NK-92 treated with Interleukin-12 subunit alpha and Interleukin-12 subunit beta, amount 100 ng/mL, for 24 hours (cell line): ENCODE measurements at regions not wholly inside any gene's neighbourhood (a gene's known extent, or its start where the extent isn't known, plus 50 kb on each side); places are given as distances from the start of the nearest gene placed in this dataset.

Experiments used
- DNase-seq: peaks from one replicate; lab custom pipeline; 2025; lab: John Stamatoyannopoulos, UW

DNA sequence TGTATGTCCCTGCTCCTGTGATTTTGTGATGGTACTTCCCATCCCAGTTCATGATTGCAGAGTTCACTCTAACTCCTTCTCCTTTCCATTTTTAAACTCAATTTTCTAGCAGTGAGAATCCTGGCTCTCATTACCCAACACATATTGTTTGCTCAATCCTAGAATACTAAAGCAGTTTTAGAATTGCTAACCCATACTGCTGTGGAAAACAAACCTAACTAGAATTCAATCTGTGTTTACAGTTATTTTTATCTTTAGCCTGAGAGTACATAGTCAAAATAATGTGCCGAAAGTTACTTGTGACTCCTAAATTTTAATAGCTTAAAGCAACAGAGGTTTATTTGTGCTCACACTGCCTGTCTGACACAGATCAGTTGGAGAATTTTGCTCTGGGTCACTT lies 508.0 kb downstream of the AACS start:
- DNase-seq, result no peak

DNA sequence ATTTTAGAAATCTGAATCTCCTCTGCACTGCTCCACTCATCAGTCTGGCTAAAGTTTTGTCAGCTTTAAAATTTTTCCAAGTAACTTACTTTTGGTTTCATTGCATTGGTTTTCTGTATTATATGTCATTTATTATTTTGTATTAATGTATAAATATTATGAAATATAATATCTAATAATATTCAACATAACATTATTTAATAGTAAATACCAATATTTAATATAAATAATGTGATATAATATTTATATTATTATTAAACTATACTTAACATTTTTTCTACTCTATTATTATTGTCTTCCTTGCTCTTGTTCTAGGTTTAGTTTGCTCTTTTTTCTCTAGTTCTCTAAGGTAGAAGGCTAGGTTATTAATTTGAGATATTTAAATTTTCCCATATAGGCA lies 512.1 kb downstream of the AACS start:
- no peak for DNase-seq

DNA sequence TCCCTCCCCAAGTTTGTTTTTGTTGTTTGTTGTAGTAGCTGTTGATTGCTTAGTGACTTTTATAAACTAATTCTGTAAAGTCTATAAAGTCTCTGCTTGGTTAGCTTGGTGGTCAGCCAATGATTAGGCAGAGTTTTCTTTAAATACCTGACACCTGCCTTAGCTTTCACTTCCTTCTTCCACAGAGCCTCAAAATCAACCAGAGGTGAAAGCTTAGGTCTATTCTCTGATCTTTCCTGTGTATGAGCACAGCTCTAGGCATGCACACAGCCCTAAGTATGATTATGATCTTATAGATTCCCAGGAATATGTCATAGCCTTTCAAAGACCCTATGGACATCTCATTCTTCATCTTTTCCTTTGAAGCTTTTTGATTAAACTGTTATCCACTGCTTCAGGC lies 514.7 kb downstream of the AACS start:
- DNase-seq, result no peak

DNA sequence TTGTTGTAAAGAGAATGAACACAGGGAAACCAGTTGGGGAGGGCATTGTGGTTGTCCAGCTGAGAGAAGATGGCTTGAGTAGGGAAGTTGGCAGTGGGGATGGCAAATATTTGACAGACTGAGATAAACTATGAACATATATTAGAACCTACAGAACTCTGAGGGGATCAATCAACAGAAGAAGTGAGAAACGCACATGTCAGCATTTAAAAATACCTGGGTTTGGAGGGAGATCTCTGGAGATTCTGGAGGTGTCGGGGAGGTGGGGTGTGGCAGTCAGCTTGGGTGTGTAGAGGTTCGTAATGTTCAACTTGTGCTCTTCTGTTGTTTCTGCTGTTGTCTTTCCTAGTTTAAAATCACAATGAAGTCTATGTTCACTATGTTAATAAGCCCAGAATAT lies 517.8 kb downstream of the AACS start:
- DNase-seq, result no peak

DNA sequence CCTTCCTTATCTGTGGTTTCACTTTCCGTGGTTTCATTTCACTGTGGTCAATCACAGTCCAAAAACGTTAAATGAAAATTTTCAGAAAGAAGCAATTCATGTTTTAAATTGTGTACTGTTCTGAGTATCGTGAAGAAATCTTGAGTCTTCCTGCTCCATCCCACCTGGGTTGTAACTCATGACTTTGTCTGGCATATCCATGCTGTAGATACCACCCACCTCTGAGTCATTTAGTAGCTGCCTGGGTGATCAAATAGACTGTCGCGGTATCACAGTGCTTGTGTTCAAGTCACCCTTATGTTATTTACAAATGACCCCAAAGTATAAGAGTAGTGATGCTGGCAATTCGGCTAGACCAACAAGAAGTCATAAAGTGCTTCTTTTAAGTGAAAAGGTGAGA lies 521.2 kb downstream of the AACS start:
- no peak for DNase-seq

DNA sequence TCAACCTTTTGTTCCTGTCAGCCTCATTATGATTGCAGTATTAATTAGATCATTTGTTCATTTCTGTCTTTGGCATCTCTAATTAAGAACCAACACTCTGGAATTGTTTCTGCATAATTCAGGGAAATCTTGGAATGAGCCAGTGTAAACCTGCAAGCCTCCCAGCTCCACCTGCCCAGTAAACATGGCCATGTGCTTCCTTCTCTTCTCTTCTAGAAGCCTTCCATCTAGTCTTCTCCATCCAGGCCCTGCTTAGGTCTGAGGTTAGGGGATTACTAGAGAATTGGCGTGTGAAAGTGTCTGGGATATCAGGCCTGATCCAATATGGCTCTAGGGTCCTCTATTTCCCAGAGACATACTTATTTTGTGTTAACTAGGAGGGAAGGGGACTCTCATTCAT lies 528.0 kb downstream of the AACS start:
- DNase-seq, result no peak

DNA sequence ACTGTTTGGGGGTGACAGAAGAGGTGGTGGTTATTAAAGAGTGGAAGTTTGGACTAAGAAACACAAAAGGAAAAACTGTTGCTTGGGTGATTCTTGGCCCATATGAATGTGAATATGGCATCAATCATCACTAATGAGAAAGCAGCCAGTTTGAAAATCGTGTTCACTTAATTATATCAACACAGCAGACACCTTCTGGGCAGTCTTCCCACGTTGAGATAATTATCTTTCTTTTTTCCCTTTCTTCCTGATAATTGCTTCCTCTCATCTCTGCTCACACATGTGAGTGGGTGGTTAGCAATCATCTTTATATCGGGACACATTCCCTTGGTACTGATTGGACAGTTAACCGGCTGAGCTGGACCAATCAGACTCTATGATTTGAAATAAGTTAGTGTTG lies 539.7 kb downstream of the AACS start:
- no peak for DNase-seq

DNA sequence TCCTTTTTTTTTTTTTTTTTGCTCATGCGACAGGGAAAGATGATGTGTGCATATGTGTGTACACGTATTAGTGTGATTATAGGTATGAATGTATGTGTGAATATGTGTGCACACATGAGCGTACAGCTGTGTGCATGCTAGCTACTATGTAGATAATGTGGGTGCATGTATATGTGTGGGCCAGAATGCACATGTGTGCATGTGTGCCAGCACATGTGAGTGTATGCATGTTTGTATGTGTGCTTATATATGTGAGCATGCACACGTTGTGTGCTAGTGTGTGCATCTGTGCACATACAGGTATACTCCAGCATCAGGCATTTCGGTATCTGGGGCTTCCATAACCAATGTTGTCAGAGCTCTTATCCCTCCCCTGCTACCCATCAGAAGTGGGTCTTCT lies 541.1 kb downstream of the AACS start:
- no peak for DNase-seq

DNA sequence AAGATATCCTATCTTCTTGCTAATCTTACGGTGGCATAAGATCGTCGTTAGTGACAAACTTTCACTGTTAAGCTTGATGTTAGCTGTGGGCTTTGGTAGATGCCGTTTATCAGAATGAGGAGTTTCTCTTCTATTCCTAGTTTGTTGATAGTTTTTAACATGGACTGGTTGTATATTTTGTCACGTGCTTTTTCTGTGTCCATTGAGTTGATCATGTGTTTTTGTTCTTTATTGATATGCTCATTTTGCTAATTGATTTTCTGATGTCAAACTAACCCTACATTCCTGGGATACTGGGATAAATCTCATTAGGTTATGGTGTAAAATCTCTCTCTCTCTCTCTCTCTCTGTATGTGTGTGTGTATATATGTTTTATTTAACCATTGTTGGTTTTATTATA lies 545.1 kb downstream of the AACS start:
- DNase-seq, result no peak

DNA sequence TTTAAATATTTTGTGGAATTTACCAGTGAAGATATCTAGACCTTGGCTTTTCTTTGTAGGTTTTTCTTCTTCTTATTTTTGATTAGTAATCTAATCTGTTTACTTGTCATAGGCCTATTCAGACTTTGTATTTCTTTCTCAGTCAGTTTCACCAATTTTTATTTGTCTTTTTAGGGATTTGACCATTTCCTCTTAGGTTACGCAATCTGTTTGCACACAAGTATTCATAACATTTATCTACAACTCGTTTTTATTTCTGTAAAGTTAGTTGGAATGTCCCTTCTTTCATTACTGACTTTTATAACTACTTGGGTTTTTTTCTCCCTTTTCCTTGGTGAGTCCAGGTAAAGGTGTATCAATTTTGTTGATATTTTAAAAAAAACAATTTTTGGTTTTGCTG lies 545.7 kb downstream of the AACS start:
- DNase-seq, result no peak

DNA sequence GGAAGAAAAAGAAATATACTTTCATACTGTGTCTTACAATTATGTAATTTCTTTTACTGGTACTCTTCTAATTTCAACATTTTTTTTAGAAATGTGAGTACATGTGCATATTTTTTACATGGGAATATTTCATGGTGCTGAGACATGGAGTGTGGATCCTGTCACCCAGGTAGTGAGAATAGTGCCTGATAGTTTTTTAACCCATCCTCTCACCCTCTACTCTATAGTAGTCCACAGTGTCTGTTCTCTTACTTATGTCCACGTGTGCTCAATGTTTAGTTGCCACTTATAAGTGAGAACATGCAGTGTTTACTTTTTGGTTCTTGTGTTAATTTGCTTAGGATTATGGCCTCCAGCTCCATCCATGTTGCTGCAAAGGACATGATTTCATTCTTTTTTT lies 548.8 kb downstream of the AACS start:
- no peak for DNase-seq

DNA sequence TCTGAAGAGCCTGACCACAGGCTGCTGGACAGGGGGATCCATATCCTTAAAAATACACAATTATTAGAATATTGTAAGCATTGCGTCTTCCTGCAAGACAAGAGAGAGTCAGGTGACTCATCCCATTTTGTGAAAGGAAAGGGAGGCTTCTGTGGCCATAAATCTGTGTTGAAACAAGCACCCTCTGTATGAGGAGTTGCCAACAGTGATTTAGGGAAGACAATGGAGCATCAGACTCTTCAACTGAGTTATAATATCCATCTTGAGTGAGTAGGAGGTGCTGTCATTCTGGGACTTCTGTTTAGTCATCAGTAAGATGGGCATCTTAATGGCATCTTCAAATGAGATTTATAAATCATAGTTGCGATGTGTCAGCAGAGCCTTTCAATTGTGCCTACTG lies 554.5 kb downstream of the AACS start:
- DNase-seq, result no peak

DNA sequence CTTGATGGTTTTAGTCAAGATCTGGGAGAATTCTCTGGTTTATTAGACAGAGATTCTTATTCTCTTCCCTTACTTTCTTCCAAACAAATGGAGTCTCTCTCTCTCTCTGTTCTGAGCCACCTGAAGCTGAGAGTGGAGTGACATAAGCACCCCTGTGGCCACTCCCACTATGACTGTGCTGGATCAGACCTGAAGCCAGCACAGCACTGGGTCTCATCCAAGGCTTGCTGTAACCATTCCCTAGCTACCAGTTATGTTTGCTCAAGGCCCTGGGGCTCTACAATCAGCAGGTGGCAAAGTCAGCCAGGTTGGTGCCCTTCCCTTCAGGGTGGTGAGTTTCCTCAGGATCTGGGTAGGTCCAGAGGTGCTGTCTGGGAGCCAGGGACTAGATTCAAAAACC lies 568.5 kb downstream of the AACS start:
- no peak for DNase-seq

DNA sequence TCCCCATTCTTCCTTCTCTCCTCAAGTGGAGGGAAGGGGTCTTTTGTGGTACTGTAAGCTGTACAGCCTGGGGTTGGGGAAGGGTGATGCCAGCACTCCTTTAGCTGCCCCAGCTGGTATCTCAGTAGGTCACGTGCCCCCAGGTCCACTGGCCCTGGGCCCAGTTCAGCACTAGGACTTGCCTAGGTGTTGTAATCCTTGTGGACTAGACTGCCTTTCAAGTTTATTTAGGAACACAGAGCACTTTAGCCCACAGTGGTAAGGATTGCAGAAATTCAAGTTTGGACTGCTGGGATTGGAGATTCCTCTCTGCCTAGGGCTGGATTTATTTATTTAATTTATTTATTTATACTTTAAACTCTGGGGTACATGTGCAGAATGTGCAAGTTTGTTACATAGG lies 569.6 kb downstream of the AACS start:
- no peak for DNase-seq

DNA sequence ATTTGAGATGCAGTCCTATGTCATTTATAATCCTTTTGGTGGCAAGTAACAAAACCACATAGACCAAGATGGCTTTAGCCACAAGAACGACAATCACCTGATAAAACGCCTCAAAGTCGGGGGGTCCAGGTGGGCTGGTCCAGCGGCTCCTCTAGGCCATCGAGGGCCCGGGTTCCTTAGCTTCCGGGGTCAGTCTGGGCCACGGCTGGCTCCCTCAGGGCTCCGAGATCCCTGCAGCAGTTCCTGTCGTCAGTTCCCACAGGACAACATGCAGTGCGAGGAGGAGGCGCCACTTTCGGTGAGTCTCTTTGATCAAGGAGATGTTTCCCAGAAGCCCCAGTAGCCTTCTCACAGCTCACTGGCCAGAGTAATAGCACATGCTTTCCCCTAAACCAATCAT lies 574.6 kb downstream of the AACS start:
- DNase-seq, result no peak

DNA sequence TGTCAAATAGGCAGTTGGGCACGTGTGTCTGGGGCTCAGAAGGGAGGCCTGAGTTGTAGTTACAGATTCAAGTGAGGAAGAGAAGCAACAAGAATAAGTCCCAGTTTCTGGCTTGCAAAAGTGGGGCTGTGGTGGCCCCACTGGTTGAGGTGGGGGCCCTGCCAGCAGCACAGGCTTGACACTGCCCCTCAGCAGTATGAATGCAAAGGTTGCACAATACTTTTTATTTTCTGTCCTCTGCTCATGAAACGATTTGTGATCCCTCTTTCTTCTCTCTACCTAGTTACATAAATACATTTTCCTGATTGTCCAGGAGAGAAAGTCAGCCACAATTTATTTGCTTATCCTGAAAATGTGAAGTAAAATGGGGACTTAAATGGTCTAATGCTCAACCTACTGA lies 577.8 kb downstream of the AACS start:
- DNase-seq, result no peak

DNA sequence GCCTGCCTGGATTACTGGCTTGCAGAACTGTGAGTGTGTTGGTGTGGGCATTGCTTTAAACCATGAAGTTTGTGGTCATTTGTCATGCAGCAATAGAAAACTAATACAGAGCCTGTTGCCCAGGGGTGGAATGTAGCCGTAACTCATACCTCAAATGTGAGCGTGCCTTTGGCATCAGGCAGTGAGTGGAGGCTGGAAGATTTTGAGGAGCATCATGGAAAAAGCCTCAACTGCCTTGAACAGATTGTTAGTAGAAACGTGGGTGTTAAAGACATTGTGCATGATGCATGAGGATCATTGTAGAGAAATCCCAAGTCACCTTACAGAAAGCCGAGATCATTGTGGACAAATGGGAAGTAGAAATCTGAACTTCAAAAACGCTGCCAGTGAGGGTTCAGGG lies 580.5 kb downstream of the AACS start:
- DNase-seq, result no peak

DNA sequence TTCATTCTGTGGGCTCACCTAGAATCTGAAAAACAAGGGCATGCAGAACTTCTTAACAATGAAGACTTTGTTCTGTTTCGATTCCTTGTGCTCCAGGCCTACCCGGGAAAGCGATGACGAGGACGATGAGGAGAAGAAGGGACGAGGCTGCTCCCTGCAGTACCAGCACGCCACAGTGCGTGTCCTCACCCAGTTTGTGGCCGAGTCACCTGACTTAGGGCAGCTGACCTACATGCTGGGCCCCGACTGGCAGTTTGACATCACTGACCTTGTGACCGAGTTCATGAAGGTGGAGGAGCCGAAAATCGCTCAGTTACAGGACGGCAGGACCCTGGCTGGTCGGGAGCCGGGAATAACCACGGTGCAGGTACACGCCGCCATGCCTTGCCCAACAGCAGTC lies 585.4 kb downstream of the AACS start:
- no peak for DNase-seq

DNA sequence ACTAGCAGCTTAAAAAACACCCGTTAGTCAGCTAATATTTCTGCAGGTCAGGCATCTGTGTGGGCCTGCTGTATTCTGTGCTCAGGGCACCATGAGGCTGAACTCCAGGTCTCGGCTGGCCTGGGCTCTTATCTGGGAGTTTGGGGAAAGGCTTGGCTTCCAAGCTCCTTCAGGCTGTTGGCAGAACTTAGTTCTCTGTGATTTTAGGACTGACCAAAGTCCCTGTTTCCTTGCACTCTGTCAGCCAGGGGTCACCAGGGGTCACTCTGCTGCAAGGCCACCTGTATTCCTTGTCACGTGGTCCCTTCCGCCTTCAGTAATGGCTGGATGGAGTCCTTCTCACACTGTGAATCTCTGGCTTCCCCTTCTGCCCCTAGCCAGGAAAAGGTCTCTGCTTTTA lies 586.4 kb downstream of the AACS start:
- DNase-seq, result no peak

DNA sequence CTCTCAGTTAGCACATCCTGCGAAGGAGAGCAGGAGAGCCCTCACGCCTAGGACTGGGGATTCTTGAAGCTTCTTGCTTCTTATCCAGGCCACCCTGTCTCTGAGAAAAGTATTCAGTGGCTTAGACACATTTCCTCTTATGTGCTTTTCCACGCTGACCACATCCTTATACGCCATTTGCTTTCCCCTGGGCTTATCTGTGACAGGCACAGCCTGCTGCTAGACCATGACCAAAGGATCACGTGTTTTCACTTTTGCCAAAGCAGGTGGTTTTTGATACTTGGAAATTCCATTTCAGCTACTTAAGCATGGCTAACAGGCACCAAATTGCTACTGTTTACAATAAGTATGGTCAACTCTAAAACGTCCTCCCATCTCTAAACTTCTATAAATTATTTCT lies 587.4 kb downstream of the AACS start:
- DNase-seq, result no peak

DNA sequence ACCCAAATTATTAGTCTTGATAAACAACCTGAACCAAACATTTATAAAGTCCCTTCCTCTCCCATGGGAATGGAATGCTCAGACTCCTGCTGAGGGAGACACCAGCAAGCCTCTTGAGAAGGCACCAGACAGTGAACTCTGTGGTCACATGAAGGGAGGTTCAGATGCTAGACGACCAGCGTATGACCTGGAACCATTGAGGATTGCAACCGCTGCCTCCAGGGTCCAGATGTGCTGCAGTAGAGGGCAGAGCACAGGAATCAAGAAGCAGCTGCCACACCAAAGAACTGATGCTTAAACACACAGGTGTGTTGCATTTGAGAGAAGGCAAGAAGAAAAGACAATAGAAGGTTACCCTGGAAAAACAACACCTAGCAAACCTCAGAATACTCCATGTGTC lies 592.4 kb downstream of the AACS start:
- no peak for DNase-seq

DNA sequence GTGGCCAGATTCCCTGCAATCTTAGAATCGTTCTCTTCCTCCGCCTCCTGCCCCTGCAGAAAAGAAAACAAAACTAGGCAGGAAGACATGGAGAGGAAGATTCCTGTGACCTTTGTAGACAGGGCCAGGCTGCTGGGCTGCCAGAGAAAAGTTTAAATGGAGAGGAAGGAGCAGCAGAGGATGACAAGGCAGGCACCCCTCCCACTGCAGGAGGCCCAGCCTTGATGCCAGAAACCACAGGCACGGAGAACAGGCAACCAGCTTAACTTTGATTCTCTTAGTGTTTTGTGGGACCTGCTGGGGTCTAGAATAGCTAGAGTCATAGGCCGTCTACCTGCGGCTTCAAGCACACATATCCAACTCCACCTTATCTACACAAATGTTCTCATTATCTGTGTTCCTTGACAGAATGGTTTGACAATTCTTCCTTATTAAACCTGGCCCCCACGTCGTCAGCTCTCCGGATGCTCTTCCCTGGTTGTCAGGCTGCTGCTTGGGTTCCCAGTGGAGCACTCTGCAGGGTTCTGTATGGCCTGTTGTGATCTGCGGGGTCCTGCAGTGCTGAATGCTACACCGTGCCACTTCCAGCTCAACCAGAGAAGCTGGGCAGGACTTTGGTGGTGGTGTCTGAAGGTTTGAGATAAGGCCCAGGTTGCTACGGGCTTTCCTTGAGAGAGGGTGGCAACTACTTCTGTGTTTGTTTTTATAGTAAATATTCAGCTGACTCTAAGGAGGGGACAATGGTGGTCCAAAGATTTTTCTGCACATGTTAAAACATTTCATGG lies 609.5 kb downstream of the AACS start:
- DNase-seq, result no peak

DNA sequence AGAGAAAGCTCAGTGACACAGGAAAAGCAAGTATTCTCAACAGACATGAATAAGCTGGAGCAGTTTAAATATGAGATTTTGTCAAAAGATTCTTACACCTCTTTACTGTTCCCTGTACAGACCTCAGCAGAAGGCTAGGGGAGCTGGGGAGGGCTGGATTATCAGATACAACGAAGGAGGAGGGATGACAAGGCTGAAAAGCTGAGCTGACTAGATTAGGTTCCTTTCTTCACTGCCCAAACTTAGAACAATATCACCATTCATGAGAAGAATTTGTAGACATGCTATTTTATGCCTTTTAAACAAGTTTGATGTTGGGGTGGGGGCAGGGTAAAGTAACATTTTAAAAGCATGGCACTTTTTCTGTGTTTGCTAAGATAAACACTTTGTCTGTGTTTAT lies 611.1 kb downstream of the AACS start:
- no peak for DNase-seq

DNA sequence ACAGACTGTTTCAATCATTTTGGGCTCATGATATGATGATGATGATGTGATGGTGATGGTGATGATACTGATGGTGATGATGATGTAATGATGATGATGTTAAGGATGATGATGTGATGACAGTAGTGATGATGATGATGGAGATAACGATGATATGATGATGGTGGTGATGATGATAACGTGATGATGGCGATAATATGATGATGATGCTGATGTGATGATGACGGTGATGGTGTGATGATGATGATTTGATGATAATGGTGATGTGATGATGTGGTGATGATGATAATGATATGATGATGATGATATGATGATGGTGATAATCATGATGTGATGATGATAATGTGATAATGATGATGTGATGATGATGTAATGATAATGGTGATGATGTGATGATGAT lies 612.6 kb downstream of the AACS start:
- DNase-seq, result no peak

DNA sequence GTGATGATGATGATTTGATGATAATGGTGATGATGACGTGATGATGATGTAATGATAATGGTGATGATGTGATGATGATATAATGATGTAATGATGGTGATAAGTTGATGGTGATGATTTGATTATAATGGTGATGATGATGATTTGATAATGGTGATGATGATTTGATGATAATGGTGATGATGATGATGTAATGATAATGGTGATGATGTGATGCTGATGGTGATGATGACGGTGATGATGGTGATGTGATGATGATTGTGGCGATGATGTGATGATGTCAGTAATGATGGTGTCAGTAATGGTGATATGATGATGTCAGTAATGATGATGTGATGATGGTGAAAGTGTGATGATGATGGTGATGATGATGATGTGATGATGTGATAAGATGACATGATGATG lies 613.4 kb downstream of the AACS start:
- DNase-seq, result no peak
